ENCODE measurements at regions not wholly inside any gene's neighbourhood (a gene's known extent, or its start where the extent isn't known, plus 50 kb on each side); places are given as distances from the start of the nearest gene placed in this dataset.

- H3K4me3 ChIP-seq, result no peak overlapping the region
- TF ChIP-seq EZH2 (IDR thresholded peaks at IDR 0.05) (no peak), FOXP2 (optimal IDR thresholded peaks at IDR 0.05; ENCODE audit: control extremely low read depth, extremely low read length, insufficient read depth) (no peak), POLR2AphosphoS5 (IDR thresholded peaks at IDR 0.05; ENCODE audit: borderline replicate concordance, low read depth, low read length) (no peak)
- H3K9ac ChIP-seq (ENCODE audit: insufficient read length), result no peak overlapping the region
- no peaks in the 10 kb centered on the region for H3K9me3 ChIP-seq (ENCODE audit: low read depth, low read length)
- no peaks in the 10 kb centered on the region for H3K36me3 ChIP-seq (ENCODE audit: insufficient read depth, low read length)
- DNase-seq (ENCODE audit: low read depth, low spot score), result no peak
- H3K27ac ChIP-seq, result no peak overlapping the region
Observed at GRCh38 chr1:55578646-55579045, 363.5 kb upstream of the USP24 start.

GRCh38 chr1:55575571-55576279 is 360.6 kb upstream of the USP24 start:
- TF ChIP-seq FOXP2 (optimal IDR thresholded peaks at IDR 0.05; ENCODE audit: control extremely low read depth, extremely low read length, insufficient read depth) (no peak), POLR2AphosphoS5 (IDR thresholded peaks at IDR 0.05; ENCODE audit: borderline replicate concordance, low read depth, low read length) (no peak), EZH2 (IDR thresholded peaks at IDR 0.05) (no peak)
- Histone ChIP-seq H3K9ac (ENCODE audit: insufficient read length) (no peak overlapping the region), H3K9me3 (ENCODE audit: low read depth, low read length) (no peaks in the 10 kb centered on the region), H3K36me3 (ENCODE audit: insufficient read depth, low read length) (no peaks in the 10 kb centered on the region), H3K27ac (no peak overlapping the region), H3K4me3 (no peak overlapping the region)
- DNase-seq (ENCODE audit: low read depth, low spot score), result no peak

GRCh38 chr1:55574691-55575225 is 359.6 kb upstream of the USP24 start:
- H3K9ac ChIP-seq (ENCODE audit: insufficient read length), result no peak overlapping the region
- TF ChIP-seq FOXP2 (optimal IDR thresholded peaks at IDR 0.05; ENCODE audit: control extremely low read depth, extremely low read length, insufficient read depth) (no peak), EZH2 (IDR thresholded peaks at IDR 0.05) (no peak), POLR2AphosphoS5 (IDR thresholded peaks at IDR 0.05; ENCODE audit: borderline replicate concordance, low read depth, low read length) (no peak)
- H3K36me3 ChIP-seq (ENCODE audit: insufficient read depth, low read length), result no peaks in the 10 kb centered on the region
- H3K4me3 ChIP-seq, result no peak overlapping the region
- no peak for DNase-seq (ENCODE audit: low read depth, low spot score)
- no peak overlapping the region for H3K27ac ChIP-seq
- H3K9me3 ChIP-seq (ENCODE audit: low read depth, low read length), result no peaks in the 10 kb centered on the region

GRCh38 chr1:55572878-55573734 is 357.9 kb upstream of the USP24 start:
- Histone ChIP-seq H3K4me3 (no peak overlapping the region), H3K9ac (ENCODE audit: insufficient read length) (no peak overlapping the region), H3K36me3 (ENCODE audit: insufficient read depth, low read length) (no peaks in the 10 kb centered on the region), H3K27ac (no peak overlapping the region), H3K9me3 (ENCODE audit: low read depth, low read length) (no peaks in the 10 kb centered on the region)
- no peak for TF ChIP-seq EZH2 (IDR thresholded peaks at IDR 0.05)
- TF ChIP-seq FOXP2 (optimal IDR thresholded peaks at IDR 0.05; ENCODE audit: control extremely low read depth, extremely low read length, insufficient read depth), result no peak
- no peak for TF ChIP-seq POLR2AphosphoS5 (IDR thresholded peaks at IDR 0.05; ENCODE audit: borderline replicate concordance, low read depth, low read length)
- no peak for DNase-seq (ENCODE audit: low read depth, low spot score)

GRCh38 chr1:55571767-55572166 is 356.6 kb upstream of the USP24 start:
- Histone ChIP-seq H3K9ac (ENCODE audit: insufficient read length) (no peak overlapping the region), H3K4me3 (no peak overlapping the region), H3K9me3 (ENCODE audit: low read depth, low read length) (no peaks in the 10 kb centered on the region), H3K27ac (no peak overlapping the region), H3K36me3 (ENCODE audit: insufficient read depth, low read length) (no peaks in the 10 kb centered on the region)
- no peak for DNase-seq (ENCODE audit: low read depth, low spot score)
- TF ChIP-seq EZH2 (IDR thresholded peaks at IDR 0.05) (no peak), FOXP2 (optimal IDR thresholded peaks at IDR 0.05; ENCODE audit: control extremely low read depth, extremely low read length, insufficient read depth) (no peak), POLR2AphosphoS5 (IDR thresholded peaks at IDR 0.05; ENCODE audit: borderline replicate concordance, low read depth, low read length) (no peak)

- Histone ChIP-seq H3K36me3 (ENCODE audit: insufficient read depth, low read length) (no peaks in the 10 kb centered on the region), H3K27ac (no peak overlapping the region), H3K9me3 (ENCODE audit: low read depth, low read length) (no peaks in the 10 kb centered on the region), H3K9ac (ENCODE audit: insufficient read length) (no peak overlapping the region), H3K4me3 (no peak overlapping the region)
- DNase-seq (ENCODE audit: low read depth, low spot score), result no peak
- TF ChIP-seq FOXP2 (optimal IDR thresholded peaks at IDR 0.05; ENCODE audit: control extremely low read depth, extremely low read length, insufficient read depth) (no peak), EZH2 (IDR thresholded peaks at IDR 0.05) (no peak), POLR2AphosphoS5 (IDR thresholded peaks at IDR 0.05; ENCODE audit: borderline replicate concordance, low read depth, low read length) (no peak)
Observed at GRCh38 chr1:55569417-55569816, 354.3 kb upstream of the USP24 start.

- TF ChIP-seq EZH2 (IDR thresholded peaks at IDR 0.05) (no peak), POLR2AphosphoS5 (IDR thresholded peaks at IDR 0.05; ENCODE audit: borderline replicate concordance, low read depth, low read length) (no peak), FOXP2 (optimal IDR thresholded peaks at IDR 0.05; ENCODE audit: control extremely low read depth, extremely low read length, insufficient read depth) (no peak)
- Histone ChIP-seq H3K9me3 (ENCODE audit: low read depth, low read length) (no peaks in the 10 kb centered on the region), H3K4me3 (no peak overlapping the region), H3K27ac (no peak overlapping the region), H3K9ac (ENCODE audit: insufficient read length) (no peak overlapping the region), H3K36me3 (ENCODE audit: insufficient read depth, low read length) (no peaks in the 10 kb centered on the region)
- DNase-seq (ENCODE audit: low read depth, low spot score), result no peak
Observed at GRCh38 chr1:55568732-55569131, 353.6 kb upstream of the USP24 start.

GRCh38 chr1:55560266-55560665 is 345.1 kb upstream of the USP24 start:
- Histone ChIP-seq H3K36me3 (ENCODE audit: insufficient read depth, low read length) (no peaks in the 10 kb centered on the region), H3K9ac (ENCODE audit: insufficient read length) (no peak overlapping the region), H3K9me3 (ENCODE audit: low read depth, low read length) (no peaks in the 10 kb centered on the region), H3K27ac (no peak overlapping the region), H3K4me3 (no peak overlapping the region)
- no peak for DNase-seq (ENCODE audit: low read depth, low spot score)
- TF ChIP-seq FOXP2 (optimal IDR thresholded peaks at IDR 0.05; ENCODE audit: control extremely low read depth, extremely low read length, insufficient read depth), result no peak
- no peak for TF ChIP-seq EZH2 (IDR thresholded peaks at IDR 0.05)
- no peak for TF ChIP-seq POLR2AphosphoS5 (IDR thresholded peaks at IDR 0.05; ENCODE audit: borderline replicate concordance, low read depth, low read length)
